Loucy (cell line): ENCODE measurements at regions not wholly inside any gene's neighbourhood (a gene's known extent, or its start where the extent isn't known, plus 50 kb on each side); places are given as distances from the start of the nearest gene placed in this dataset.

Experiments
- H2AFZ ChIP-seq: fragments of 200-600 bp; sonication (generic); 2 replicates; pipeline ENCODE4 v1.6.0; 2016; ENCODE audit warnings: antibody characterized with exemption, mild to moderate bottlenecking, low read length, moderate library complexity
- H3F3A ChIP-seq: fragments of 200-600 bp; 2 replicates; pipeline ENCODE4 v1.6.0; 2016; ENCODE audit warnings: antibody characterized with exemption, low read depth, mild to moderate bottlenecking
- H3K27me3 ChIP-seq: fragments of 200-600 bp; sonication (generic); 2 replicates; pipeline ENCODE4 v1.6.1; 2014; ENCODE audit warnings: low read length, mild to moderate bottlenecking; ENCODE audit not compliant: insufficient read depth, poor library complexity, severe bottlenecking
- H3K36me3 ChIP-seq: fragments of 200-600 bp; sonication (generic); 2 replicates; pipeline ENCODE4 v1.6.1; 2016; ENCODE audit warnings: low read length; ENCODE audit not compliant: insufficient read depth
- H3K4me1 ChIP-seq: fragments of 200-600 bp; sonication (generic); 2 replicates; pipeline ENCODE4 v1.5.1; 2014; ENCODE audit warnings: low read length, mild to moderate bottlenecking; ENCODE audit not compliant: insufficient read depth, poor library complexity, severe bottlenecking
- H3K4me2 ChIP-seq: fragments of 200-600 bp; sonication (generic); 2 replicates; pipeline ENCODE4 v1.6.0; 2014; ENCODE audit warnings: antibody characterized with exemption, low read length, low read depth, mild to moderate bottlenecking; ENCODE audit not compliant: poor library complexity, severe bottlenecking
- H3K4me3 ChIP-seq: fragments of 200-600 bp; sonication (generic); 2 replicates; pipeline ENCODE4 v1.5.1; 2014; ENCODE audit warnings: low read length, mild to moderate bottlenecking, mixed read lengths; ENCODE audit not compliant: poor library complexity, severe bottlenecking
- H3K79me2 ChIP-seq: fragments of 200-600 bp; sonication (generic); 2 replicates; pipeline ENCODE4 v1.6.1; 2014; ENCODE audit warnings: low read length; ENCODE audit not compliant: insufficient read depth
- H3K9ac ChIP-seq: fragments of 200-600 bp; sonication (generic); 2 replicates; pipeline ENCODE4 v1.6.0; 2014; ENCODE audit warnings: mild to moderate bottlenecking, low read depth, low read length, moderate library complexity; ENCODE audit not compliant: poor library complexity, severe bottlenecking
- H3K9me2 ChIP-seq: fragments of 200-600 bp; sonication (generic); replicated peaks from 2 replicates; pipeline ENCODE4 v1.6.1; 2016; ENCODE audit warnings: low read depth, low read length, mixed read lengths
- H3K9me3 ChIP-seq: fragments of 200-600 bp; sonication (generic); 2 replicates; pipeline ENCODE4 v1.6.1; 2014; ENCODE audit warnings: mild to moderate bottlenecking, antibody characterized with exemption, low read length, low read depth; ENCODE audit not compliant: insufficient read depth
- H4K20me1 ChIP-seq: fragments of 200-600 bp; sonication (generic); 2 replicates; pipeline ENCODE4 v1.6.0; 2014; ENCODE audit warnings: antibody characterized with exemption, low read length, mild to moderate bottlenecking; ENCODE audit not compliant: insufficient read depth, poor library complexity, severe bottlenecking
- EZH2phosphoT487 ChIP-seq: fragments of 200-600 bp; IDR thresholded peaks from 2 replicates; pipeline ENCODE4 v1.6.1; 2018; ENCODE audit warnings: antibody characterized with exemption, mild to moderate bottlenecking, moderate library complexity, borderline replicate concordance
- TF ChIP-seq, protein P1 (sequence below): fragments of 200-600 bp; sonication (generic); conservative IDR thresholded peaks from 2 replicates; pipeline ENCODE4 v1.5.1; 2014; ENCODE audit warnings: mild to moderate bottlenecking, antibody characterized with exemption, low read length

DNA sequence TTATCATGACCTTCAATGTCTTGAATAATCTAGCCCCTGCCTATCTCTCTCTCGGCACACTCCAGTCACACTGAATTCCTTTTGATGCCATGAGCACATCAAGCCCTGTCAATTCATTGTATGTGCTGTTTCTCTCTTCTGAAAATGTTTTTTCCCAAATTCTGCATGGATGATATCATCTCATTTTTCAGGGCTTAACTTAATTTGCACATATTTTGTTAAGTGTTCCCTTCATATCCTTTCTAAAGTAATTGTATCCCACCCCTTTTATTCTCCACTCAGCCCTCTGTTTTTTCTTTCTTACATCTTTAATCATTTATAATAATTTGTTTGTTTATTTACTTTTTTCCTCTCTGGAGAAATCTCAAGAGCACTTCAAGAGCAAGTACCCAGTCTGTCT is 149.9 kb downstream of the ZNF326 start:
- no peaks in the 10 kb centered on the region for H3K79me2 ChIP-seq
- H3K4me3 ChIP-seq, result no peak overlapping the region
- H3K36me3 ChIP-seq, result no peaks in the 10 kb centered on the region
- H3K27me3 ChIP-seq, result no peaks in the 10 kb centered on the region
- no peak overlapping the region for H3K9ac ChIP-seq
- H3F3A ChIP-seq, result no peaks in the 10 kb centered on the region
- TF ChIP-seq, protein P1, sequence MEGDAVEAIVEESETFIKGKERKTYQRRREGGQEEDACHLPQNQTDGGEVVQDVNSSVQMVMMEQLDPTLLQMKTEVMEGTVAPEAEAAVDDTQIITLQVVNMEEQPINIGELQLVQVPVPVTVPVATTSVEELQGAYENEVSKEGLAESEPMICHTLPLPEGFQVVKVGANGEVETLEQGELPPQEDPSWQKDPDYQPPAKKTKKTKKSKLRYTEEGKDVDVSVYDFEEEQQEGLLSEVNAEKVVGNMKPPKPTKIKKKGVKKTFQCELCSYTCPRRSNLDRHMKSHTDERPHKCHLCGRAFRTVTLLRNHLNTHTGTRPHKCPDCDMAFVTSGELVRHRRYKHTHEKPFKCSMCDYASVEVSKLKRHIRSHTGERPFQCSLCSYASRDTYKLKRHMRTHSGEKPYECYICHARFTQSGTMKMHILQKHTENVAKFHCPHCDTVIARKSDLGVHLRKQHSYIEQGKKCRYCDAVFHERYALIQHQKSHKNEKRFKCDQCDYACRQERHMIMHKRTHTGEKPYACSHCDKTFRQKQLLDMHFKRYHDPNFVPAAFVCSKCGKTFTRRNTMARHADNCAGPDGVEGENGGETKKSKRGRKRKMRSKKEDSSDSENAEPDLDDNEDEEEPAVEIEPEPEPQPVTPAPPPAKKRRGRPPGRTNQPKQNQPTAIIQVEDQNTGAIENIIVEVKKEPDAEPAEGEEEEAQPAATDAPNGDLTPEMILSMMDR, result no peak
- TF ChIP-seq EZH2phosphoT487, result no peak
- H3K9me3 ChIP-seq, result no peaks in the 10 kb centered on the region
- no peaks in the 10 kb centered on the region for H4K20me1 ChIP-seq
- H3K9me2 ChIP-seq, result no peaks in the 10 kb centered on the region
- H2AFZ ChIP-seq, result no peak overlapping the region
- H3K4me1 ChIP-seq, result no peaks in the 10 kb centered on the region
- H3K4me2 ChIP-seq, result no peak overlapping the region

DNA sequence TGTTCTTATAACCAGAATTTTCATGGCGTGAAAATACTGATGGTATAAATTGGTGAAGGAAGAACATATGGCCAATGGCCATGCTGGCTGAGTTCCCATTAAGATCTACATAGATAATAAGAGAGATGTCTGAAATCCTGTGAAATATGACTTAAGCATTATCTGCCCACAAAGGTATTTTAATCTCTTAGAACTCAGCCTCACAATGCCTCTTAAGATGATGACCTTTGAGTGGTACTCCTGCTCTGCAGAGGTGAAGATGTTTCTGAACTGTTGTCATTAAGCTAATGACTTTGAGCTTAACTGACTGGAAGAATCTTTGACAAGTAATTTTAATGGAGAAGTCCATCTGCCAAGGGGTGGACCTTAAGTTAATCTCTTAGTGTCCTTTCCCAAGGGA is 148.7 kb downstream of the ZNF326 start:
- Histone ChIP-seq H3K79me2 (no peaks in the 10 kb centered on the region), H3K9me2 (no peaks in the 10 kb centered on the region), H3K36me3 (no peaks in the 10 kb centered on the region), H3K4me3 (no peak overlapping the region), H3F3A (no peaks in the 10 kb centered on the region), H4K20me1 (no peaks in the 10 kb centered on the region), H3K9ac (no peak overlapping the region), H3K4me2 (no peak overlapping the region), H3K9me3 (no peaks in the 10 kb centered on the region), H2AFZ (no peak overlapping the region), H3K4me1 (no peaks in the 10 kb centered on the region), H3K27me3 (no peaks in the 10 kb centered on the region)
- TF ChIP-seq, protein P1, result no peak
- TF ChIP-seq EZH2phosphoT487, result no peak

DNA sequence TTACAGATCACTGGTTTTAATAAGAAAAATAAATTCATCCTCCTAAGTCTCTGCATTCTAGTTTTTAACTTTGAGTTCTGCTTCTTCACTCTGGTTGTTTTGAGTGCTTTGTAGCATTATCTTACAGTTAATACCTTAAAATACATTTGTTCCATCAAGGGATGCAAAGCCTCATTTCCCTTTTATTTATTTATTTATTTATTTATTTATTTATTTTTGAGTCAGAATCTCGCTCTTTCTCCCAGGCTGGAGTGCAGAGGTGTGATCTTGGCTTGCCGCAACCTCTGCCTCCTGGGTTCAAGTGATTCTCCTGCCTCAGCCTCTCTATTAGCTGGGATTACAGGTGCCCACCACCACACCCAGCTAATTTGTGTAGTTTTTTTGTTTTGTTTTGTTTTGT is 147.8 kb downstream of the ZNF326 start:
- no peak overlapping the region for H3K4me2 ChIP-seq

More for the DNA sequence above, 147.8 kb downstream of the ZNF326 start:
- no peaks in the 10 kb centered on the region for H3K36me3 ChIP-seq
- no peaks in the 10 kb centered on the region for H3F3A ChIP-seq
- no peaks in the 10 kb centered on the region for H3K9me2 ChIP-seq
- no peaks in the 10 kb centered on the region for H3K9me3 ChIP-seq
- H3K4me3 ChIP-seq, result no peak overlapping the region
- H3K79me2 ChIP-seq, result no peaks in the 10 kb centered on the region
- no peaks in the 10 kb centered on the region for H3K27me3 ChIP-seq
- no peak for TF ChIP-seq EZH2phosphoT487
- TF ChIP-seq, protein P1, result no peak
- no peaks in the 10 kb centered on the region for H4K20me1 ChIP-seq
- H3K9ac ChIP-seq, result no peak overlapping the region
- H2AFZ ChIP-seq, result no peak overlapping the region
- no peaks in the 10 kb centered on the region for H3K4me1 ChIP-seq
